ENCODE measurements at regions not wholly inside any gene's neighbourhood (a gene's known extent, or its start where the extent isn't known, plus 50 kb on each side); places are given as distances from the start of the nearest gene placed in this dataset.

GRCh38 chr6:141498977-141499376 lies 633.7 kb upstream of the GJE1 start:
- no peak for DNase-seq (ENCODE audit: low spot score)

GRCh38 chr6:141492521-141493284 lies 640.0 kb upstream of the GJE1 start:
- Histone ChIP-seq H3K27ac (no peak overlapping the region), H3K4me3 (no peak overlapping the region)
- no peak for DNase-seq (ENCODE audit: low spot score)
- no peak for TF ChIP-seq CTCF (IDR thresholded peaks at IDR 0.05)

More at GRCh38 chr6:141498977-141499376, 633.7 kb upstream of the GJE1 start:
- TF ChIP-seq CTCF (IDR thresholded peaks at IDR 0.05) = no peak
- H3K27ac ChIP-seq = no peak overlapping the region
- H3K4me3 ChIP-seq = no peak overlapping the region

- Histone ChIP-seq H3K27ac (no peak overlapping the region), H3K4me3 (no peak overlapping the region)
- TF ChIP-seq CTCF (IDR thresholded peaks at IDR 0.05) = no peak
- DNase-seq (ENCODE audit: low spot score) = no peak
Measured at GRCh38 chr6:141491684-141492083, 641.0 kb upstream of the GJE1 start.

- Histone ChIP-seq H3K4me3 (no peak overlapping the region), H3K27ac (no peak overlapping the region)
- TF ChIP-seq CTCF (IDR thresholded peaks at IDR 0.05) = no peak
- no peak for DNase-seq (ENCODE audit: low spot score)
Measured at GRCh38 chr6:141490982-141491381, 641.7 kb upstream of the GJE1 start.

GRCh38 chr6:141488488-141488887 lies 644.2 kb upstream of the GJE1 start:
- no peak overlapping the region for H3K27ac ChIP-seq
- H3K4me3 ChIP-seq = no peak overlapping the region
- no peak for DNase-seq (ENCODE audit: low spot score)
- TF ChIP-seq CTCF (IDR thresholded peaks at IDR 0.05) = no peak

GRCh38 chr6:141486942-141487341 lies 645.8 kb upstream of the GJE1 start:
- no peak overlapping the region for H3K4me3 ChIP-seq
- no peak overlapping the region for H3K27ac ChIP-seq
- DNase-seq (ENCODE audit: low spot score) = no peak
- no peak for TF ChIP-seq CTCF (IDR thresholded peaks at IDR 0.05)

GRCh38 chr6:141484711-141485110 lies 648.0 kb upstream of the GJE1 start:
- peak overlapping the region in 1 of 2 donors; percentile 9 for H3K27ac ChIP-seq
- DNase-seq (ENCODE audit: low spot score) = no peak

More at GRCh38 chr6:141484711-141485110, 648.0 kb upstream of the GJE1 start:
- no peak overlapping the region for H3K4me3 ChIP-seq
- no peak for TF ChIP-seq CTCF (IDR thresholded peaks at IDR 0.05)

Data from coronary artery (tissue), 2 donors.